BJ (cell line): ENCODE measurements at regions not wholly inside any gene's neighbourhood (a gene's known extent, or its start where the extent isn't known, plus 50 kb on each side); places are given as distances from the start of the nearest gene placed in this dataset.

Experiments used
- CTCF ChIA-PET: fragments of 350-600 bp; formaldehyde crosslinking; extraction: SDS; loops from one replicate; lab custom pipeline; 2021; ENCODE audit warnings: antibody characterized with exemption, inconsistent platforms; lab: Yijun Ruan, JAX
- POLR2A ChIA-PET: fragments of 300-600 bp; sonication (Branson Sonifier 250); formaldehyde crosslinking; extraction: SDS; loops from one replicate; lab custom pipeline; 2021; ENCODE audit warnings: antibody characterized with exemption; lab: Charles Lee
- DNase-seq: peaks from one replicate; pipeline ENCODE4 v3.0.0-alpha.2; 2011; ENCODE audit warnings: low read depth
- H3K27me3 ChIP-seq: 2 replicates; pipeline ENCODE4 v1.6.0; 2011; ENCODE audit warnings: low read length; ENCODE audit not compliant: control insufficient read depth, insufficient read depth
- H3K36me3 ChIP-seq: 2 replicates; pipeline ENCODE4 v1.5.1; 2011; ENCODE audit warnings: low read length; ENCODE audit not compliant: control insufficient read depth, insufficient read depth
- H3K4me3 ChIP-seq: 2 replicates; pipeline ENCODE4 v1.5.1; 2011; ENCODE audit warnings: low read depth, mild to moderate bottlenecking, control low read depth, low read length
- CTCF ChIP-seq: IDR thresholded peaks from 2 replicates; pipeline ENCODE4 v1.5.1; 2011; ENCODE audit warnings: low read depth, mild to moderate bottlenecking, control low read depth, inconsistent platforms, low read length, moderate library complexity; ENCODE audit not compliant: insufficient read depth

DNA sequence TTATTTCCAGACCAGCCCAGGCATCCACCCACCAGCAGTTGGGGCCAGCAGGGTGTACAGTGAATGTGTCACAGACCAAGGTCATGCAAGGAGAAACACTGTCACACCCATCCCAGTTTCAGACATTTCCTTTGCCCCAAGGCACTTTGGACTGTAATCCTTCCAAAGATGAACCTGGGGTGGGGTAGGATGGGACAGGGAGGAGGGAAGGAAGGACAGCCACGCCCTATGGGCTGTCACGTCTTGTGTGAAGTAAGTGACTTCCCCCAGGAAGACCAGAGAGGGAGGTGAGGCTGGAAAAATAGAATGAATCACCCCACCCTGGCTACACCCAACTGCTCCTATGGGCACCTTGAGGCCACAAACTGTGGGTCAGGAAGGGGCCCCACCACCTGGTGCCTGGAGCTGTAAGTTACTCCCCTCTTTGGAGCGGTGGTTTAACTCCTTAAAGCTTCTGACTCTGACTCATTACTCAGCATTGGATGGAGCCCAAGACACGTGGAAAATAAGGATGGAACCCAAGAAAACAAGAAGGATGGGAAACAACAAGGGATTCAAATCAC, 349.9 kb upstream of the KLF3 start:
- POLR2A ChIA-PET = no interaction called here
- Histone ChIP-seq H3K4me3 (no peak overlapping the region), H3K27me3 (peaks cover 1% of the 10 kb centered on the region; the same call in 1 of the 2 replicates), H3K36me3 (no peaks in the 10 kb centered on the region)
- no peak for TF ChIP-seq CTCF
- CTCF ChIA-PET = interaction anchor here (0.9 to 1.5 kb wide), 3 partner anchors 10 to 361 kb away, joined by 3 to 5 read pairs (median 3); no protein-coding TSS in a partner anchor
- no peak for DNase-seq

DNA sequence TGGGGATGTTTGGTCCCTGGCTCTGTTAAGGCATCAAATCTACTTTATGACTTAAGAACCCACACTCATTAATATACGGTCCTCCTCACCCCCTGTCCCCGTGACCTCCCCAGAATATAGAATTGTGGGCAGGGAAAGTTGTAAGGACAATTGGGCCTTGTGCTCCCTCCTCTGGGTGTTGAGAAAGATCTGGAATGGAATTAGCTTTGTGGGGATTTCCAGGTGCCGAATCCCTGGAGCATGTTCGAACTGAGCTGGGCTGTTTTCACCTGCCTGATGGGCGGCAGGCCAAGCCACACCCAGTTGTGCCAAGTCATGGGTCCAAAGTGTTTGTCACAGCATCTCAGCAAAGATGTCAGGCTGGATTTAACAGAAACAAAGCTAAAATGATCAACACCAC, 349.3 kb upstream of the KLF3 start:
- Histone ChIP-seq H3K4me3 (no peak overlapping the region), H3K36me3 (no peaks in the 10 kb centered on the region), H3K27me3 (peaks cover 1% of the 10 kb centered on the region; the same call in 1 of the 2 replicates)
- no peak for DNase-seq
- CTCF ChIA-PET = interaction anchor here (0.9 to 1.5 kb wide), 3 partner anchors 10 to 360 kb away, joined by 3 to 5 read pairs (median 3); no protein-coding TSS in a partner anchor
- POLR2A ChIA-PET = no interaction called here
- TF ChIP-seq CTCF = no peak

DNA sequence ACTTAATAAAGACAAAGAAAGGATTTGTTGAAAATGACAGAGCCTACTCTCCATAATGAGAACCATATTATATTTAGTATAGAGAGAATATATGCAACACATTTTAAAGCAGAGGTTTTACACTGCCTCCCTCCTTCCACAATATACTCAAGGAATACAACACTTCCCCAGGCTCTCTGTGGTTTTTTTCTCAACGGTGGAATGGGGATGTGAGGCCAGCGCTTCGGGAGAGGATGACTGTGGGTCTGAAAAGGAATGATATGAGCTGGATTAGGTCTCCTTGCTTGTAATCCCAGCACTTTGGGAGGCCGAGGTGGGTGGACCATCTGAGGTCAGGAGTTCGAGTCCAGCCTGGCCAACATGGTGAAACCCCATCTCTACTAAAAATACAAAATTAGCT, 348.7 kb upstream of the KLF3 start:
- no peak for DNase-seq
- no peak for TF ChIP-seq CTCF
- ChIA-PET CTCF (interaction anchor here (1.2 to 1.5 kb wide), 2 partner anchors 11 to 360 kb away, joined by 3 to 5 read pairs; no protein-coding TSS in a partner anchor), POLR2A (no interaction called here)
- Histone ChIP-seq H3K36me3 (no peaks in the 10 kb centered on the region), H3K27me3 (peaks cover 1% of the 10 kb centered on the region; the same call in 1 of the 2 replicates), H3K4me3 (no peak overlapping the region)

DNA sequence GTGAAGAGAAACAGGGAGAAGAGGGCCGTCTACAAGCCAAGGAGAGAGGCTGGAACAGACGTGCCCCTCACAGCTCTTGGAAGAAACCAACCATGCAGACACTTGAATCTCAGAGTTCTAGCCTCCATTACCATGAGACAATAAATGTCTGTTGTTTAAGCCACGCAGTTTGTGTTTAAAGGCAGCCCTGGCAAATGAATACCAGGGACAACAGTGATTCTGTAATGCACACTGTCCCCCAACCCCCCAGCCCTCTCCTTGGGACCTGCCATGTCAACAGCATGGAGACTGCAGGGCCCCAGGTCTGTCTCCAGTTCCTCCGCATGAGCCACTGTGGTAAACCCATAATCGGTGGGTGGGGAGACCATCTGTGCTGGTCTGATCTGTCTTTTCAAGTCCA, 348.0 kb upstream of the KLF3 start:
- ChIA-PET CTCF (interaction anchor here (0.8 to 1.6 kb wide), 2 partner anchors 39 to 359 kb away, joined by 3 to 5 read pairs; no protein-coding TSS in a partner anchor), POLR2A (no interaction called here)
- H3K36me3 ChIP-seq = no peaks in the 10 kb centered on the region
- H3K27me3 ChIP-seq = peaks cover 1% of the 10 kb centered on the region; the same call in 1 of the 2 replicates
- no peak for DNase-seq
- no peak for TF ChIP-seq CTCF
- H3K4me3 ChIP-seq = no peak overlapping the region

DNA sequence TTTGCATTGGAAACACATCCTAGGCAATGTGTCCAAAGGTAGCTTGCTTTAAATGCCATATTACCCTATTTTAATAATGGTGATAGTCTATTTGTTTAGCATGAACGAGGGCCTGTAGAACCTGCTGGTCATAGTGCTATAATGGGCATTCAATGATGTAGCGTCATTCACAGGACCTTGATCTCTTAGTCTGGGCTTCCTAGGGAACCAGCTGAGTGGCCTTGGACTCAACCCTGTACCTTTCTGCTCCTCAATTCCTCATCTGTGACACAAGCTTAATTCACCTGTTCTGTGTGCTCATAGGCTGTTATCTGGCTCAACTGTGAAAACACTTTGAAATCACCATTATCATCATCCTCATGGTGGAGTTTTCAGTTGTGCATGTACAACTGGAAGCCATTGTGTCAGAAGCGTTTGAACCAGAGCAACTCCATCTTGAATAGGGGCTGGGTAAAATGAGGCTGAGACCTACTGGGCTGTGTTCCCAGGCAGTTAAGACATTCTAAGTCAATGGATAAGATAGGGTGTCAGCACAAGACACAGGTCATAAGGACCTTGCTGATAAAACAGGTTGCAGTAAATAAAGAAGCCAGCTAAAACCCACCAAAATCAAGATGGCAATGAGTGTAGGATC, 346.8 kb upstream of the KLF3 start:
- POLR2A ChIA-PET = no interaction called here
- CTCF ChIA-PET = interaction anchor here (0.8 to 1.6 kb wide), 3 partner anchors 40 to 358 kb away, joined by 3 to 5 read pairs (median 3); no protein-coding TSS in a partner anchor
- Histone ChIP-seq H3K36me3 (no peaks in the 10 kb centered on the region), H3K4me3 (no peak overlapping the region), H3K27me3 (no peaks in the 10 kb centered on the region)
- DNase-seq = no peak
- no peak for TF ChIP-seq CTCF
